ENCODE measurements at regions not wholly inside any gene's neighbourhood (a gene's known extent, or its start where the extent isn't known, plus 50 kb on each side); places are given as distances from the start of the nearest gene placed in this dataset.

- POLR2A ChIA-PET, result no interaction called here
Observed at GRCh38 chr13:69450245-69450644, 657.4 kb upstream of the ATXN8OS start.

GRCh38 chr13:69425235-69425634, 682.4 kb upstream of the ATXN8OS start:
- ChIA-PET POLR2A (no interaction called here), CTCF (no interaction called here)

More at GRCh38 chr13:69450245-69450644, 657.4 kb upstream of the ATXN8OS start:
- CTCF ChIA-PET, result no interaction called here
- DNase-seq (ENCODE audit: extremely low spot score), result no peak
- TF ChIP-seq CTCF (IDR thresholded peaks at IDR 0.05; ENCODE audit: control extremely low read depth, extremely low read depth, low read depth, missing control alignments), result no peak

GRCh38 chr13:69423844-69424243, 683.8 kb upstream of the ATXN8OS start:
- no peak for DNase-seq (ENCODE audit: extremely low spot score)
- POLR2A ChIA-PET, result no interaction called here
- no peak for TF ChIP-seq CTCF (IDR thresholded peaks at IDR 0.05; ENCODE audit: control extremely low read depth, extremely low read depth, low read depth, missing control alignments)
- CTCF ChIA-PET, result interaction anchor here (1.9 kb wide), 1 partner anchor 11 kb away, joined by 4 read pairs; no protein-coding TSS in a partner anchor

More at GRCh38 chr13:69425235-69425634, 682.4 kb upstream of the ATXN8OS start:
- TF ChIP-seq CTCF (IDR thresholded peaks at IDR 0.05; ENCODE audit: control extremely low read depth, extremely low read depth, low read depth, missing control alignments), result no peak
- DNase-seq (ENCODE audit: extremely low spot score), result no peak

GRCh38 chr13:69418319-69418718, 689.3 kb upstream of the ATXN8OS start:
- CTCF ChIA-PET, result no interaction called here
- POLR2A ChIA-PET, result no interaction called here
- DNase-seq (ENCODE audit: extremely low spot score), result no peak
- TF ChIP-seq CTCF (IDR thresholded peaks at IDR 0.05; ENCODE audit: control extremely low read depth, extremely low read depth, low read depth, missing control alignments), result no peak

- DNase-seq (ENCODE audit: extremely low spot score), result no peak
- no peak for TF ChIP-seq CTCF (IDR thresholded peaks at IDR 0.05; ENCODE audit: control extremely low read depth, extremely low read depth, low read depth, missing control alignments)
- POLR2A ChIA-PET, result no interaction called here
- CTCF ChIA-PET, result interaction anchor here (1.1 kb wide), 1 partner anchor 9 kb away, joined by 3 read pairs; no protein-coding TSS in a partner anchor
Observed at GRCh38 chr13:69410761-69411160, 696.9 kb upstream of the ATXN8OS start.

GRCh38 chr13:69391756-69392155, 715.9 kb upstream of the ATXN8OS start:
- CTCF ChIA-PET, result no interaction called here
- no peak for TF ChIP-seq CTCF (IDR thresholded peaks at IDR 0.05; ENCODE audit: control extremely low read depth, extremely low read depth, low read depth, missing control alignments)
- POLR2A ChIA-PET, result no interaction called here
- no peak for DNase-seq (ENCODE audit: extremely low spot score)

- TF ChIP-seq CTCF (IDR thresholded peaks at IDR 0.05; ENCODE audit: control extremely low read depth, extremely low read depth, low read depth, missing control alignments), result no peak
- POLR2A ChIA-PET, result no interaction called here
- CTCF ChIA-PET, result no interaction called here
- DNase-seq (ENCODE audit: extremely low spot score), result no peak
Observed at GRCh38 chr13:69389899-69390298, 717.7 kb upstream of the ATXN8OS start.

All from GM10248 (cell line).